ENCODE measurements at regions not wholly inside any gene's neighbourhood (a gene's known extent, or its start where the extent isn't known, plus 50 kb on each side); places are given as distances from the start of the nearest gene placed in this dataset.

GRCh38 chr6:21455071-21455470 is 138.5 kb upstream of the SOX4 start:
- no peaks in the 10 kb centered on the region for H3K36me3 ChIP-seq (ENCODE audit: insufficient read depth, low read length)
- H3K9me2 ChIP-seq (ENCODE audit: insufficient read depth, low read length): no peaks in the 10 kb centered on the region
- H3K4me3 ChIP-seq (ENCODE audit: low read length): no peak overlapping the region
- no peak overlapping the region for H3K27ac ChIP-seq (ENCODE audit: low read length)
- no peak overlapping the region for H2AFZ ChIP-seq (ENCODE audit: low read depth, low read length)
- peaks cover 3% of the 10 kb centered on the region for H3K9me3 ChIP-seq (ENCODE audit: low read length)
- no peak overlapping the region for H3K9ac ChIP-seq (ENCODE audit: low read length)
- H3K79me2 ChIP-seq (replicated peaks; ENCODE audit: insufficient read depth, low read length): no peaks in the 10 kb centered on the region
- no peaks in the 10 kb centered on the region for H4K20me1 ChIP-seq (ENCODE audit: insufficient read depth)
- no peaks in the 10 kb centered on the region for H3F3A ChIP-seq (ENCODE audit: insufficient read depth, low read length, poor library complexity, severe bottlenecking)
- H3K27me3 ChIP-seq (ENCODE audit: insufficient read depth, low read depth, low read length): no peaks in the 10 kb centered on the region
- TF ChIP-seq SMC3 (conservative IDR thresholded peaks at IDR 0.05; ENCODE audit: poor library complexity): no peak
- no peak for TF ChIP-seq TAF1 (IDR thresholded peaks at IDR 0.05; ENCODE audit: low read depth)
- TF ChIP-seq EZH2 (IDR thresholded peaks at IDR 0.05; ENCODE audit: borderline replicate concordance, insufficient read depth, low read length, poor library complexity, severe bottlenecking): no peak
- no peak for TF ChIP-seq RAD21 (conservative IDR thresholded peaks at IDR 0.05)
- TF ChIP-seq POLR2AphosphoS5 (IDR thresholded peaks at IDR 0.05): no peak
- TF ChIP-seq MXI1 (conservative IDR thresholded peaks at IDR 0.05; ENCODE audit: poor library complexity, severe bottlenecking): no peak
- no peak for TF ChIP-seq REST (IDR thresholded peaks at IDR 0.05; ENCODE audit: borderline replicate concordance)
- no peak for TF ChIP-seq CTCF (IDR thresholded peaks at IDR 0.05; ENCODE audit: poor library complexity, severe bottlenecking)
- no peak for TF ChIP-seq EP300 (conservative IDR thresholded peaks at IDR 0.05; ENCODE audit: poor library complexity, severe bottlenecking)
- no peak overlapping the region for H3K4me2 ChIP-seq (ENCODE audit: low read length)

- no peaks in the 10 kb centered on the region for H3K36me3 ChIP-seq (ENCODE audit: insufficient read depth, low read length)
- H3K9ac ChIP-seq (ENCODE audit: low read length): no peak overlapping the region
- no peak overlapping the region for H3K4me3 ChIP-seq (ENCODE audit: low read length)
- no peaks in the 10 kb centered on the region for H4K20me1 ChIP-seq (ENCODE audit: insufficient read depth)
- H3K9me3 ChIP-seq (ENCODE audit: low read length): peaks cover 3% of the 10 kb centered on the region
- H3F3A ChIP-seq (ENCODE audit: insufficient read depth, low read length, poor library complexity, severe bottlenecking): no peaks in the 10 kb centered on the region
- no peak overlapping the region for H2AFZ ChIP-seq (ENCODE audit: low read depth, low read length)
- no peaks in the 10 kb centered on the region for H3K27me3 ChIP-seq (ENCODE audit: insufficient read depth, low read depth, low read length)
- TF ChIP-seq EZH2 (IDR thresholded peaks at IDR 0.05; ENCODE audit: borderline replicate concordance, insufficient read depth, low read length, poor library complexity, severe bottlenecking) (no peak), CTCF (IDR thresholded peaks at IDR 0.05; ENCODE audit: poor library complexity, severe bottlenecking) (no peak), SMC3 (conservative IDR thresholded peaks at IDR 0.05; ENCODE audit: poor library complexity) (no peak), REST (IDR thresholded peaks at IDR 0.05; ENCODE audit: borderline replicate concordance) (no peak), EP300 (conservative IDR thresholded peaks at IDR 0.05; ENCODE audit: poor library complexity, severe bottlenecking) (no peak), POLR2AphosphoS5 (IDR thresholded peaks at IDR 0.05) (no peak), RAD21 (conservative IDR thresholded peaks at IDR 0.05) (no peak), TAF1 (IDR thresholded peaks at IDR 0.05; ENCODE audit: low read depth) (no peak), MXI1 (conservative IDR thresholded peaks at IDR 0.05; ENCODE audit: poor library complexity, severe bottlenecking) (no peak)
- H3K27ac ChIP-seq (ENCODE audit: low read length): no peak overlapping the region
- no peaks in the 10 kb centered on the region for H3K9me2 ChIP-seq (ENCODE audit: insufficient read depth, low read length)
- H3K4me2 ChIP-seq (ENCODE audit: low read length): no peak overlapping the region
- H3K79me2 ChIP-seq (replicated peaks; ENCODE audit: insufficient read depth, low read length): no peaks in the 10 kb centered on the region
These were observed 135.9 kb upstream of the SOX4 start for GRCh38 chr6:21457647-21458046.
